HG02759 (cell line): ENCODE measurements at regions not wholly inside any gene's neighbourhood (a gene's known extent, or its start where the extent isn't known, plus 50 kb on each side); places are given as distances from the start of the nearest gene placed in this dataset.
"Not testable (repeated sequence)": the region's sequence is repeated elsewhere in the genome, so short reads cannot be mapped to it uniquely, and the experiment has no call there.

Experiments
- ATAC-seq: cut with Tn5 transposase; IDR thresholded peaks from one replicate; pipeline ENCODE4 v1.9.1; 2021; ENCODE audit warnings: mild to moderate bottlenecking, moderate library complexity; ENCODE audit not compliant: unreplicated experiment

DNA sequence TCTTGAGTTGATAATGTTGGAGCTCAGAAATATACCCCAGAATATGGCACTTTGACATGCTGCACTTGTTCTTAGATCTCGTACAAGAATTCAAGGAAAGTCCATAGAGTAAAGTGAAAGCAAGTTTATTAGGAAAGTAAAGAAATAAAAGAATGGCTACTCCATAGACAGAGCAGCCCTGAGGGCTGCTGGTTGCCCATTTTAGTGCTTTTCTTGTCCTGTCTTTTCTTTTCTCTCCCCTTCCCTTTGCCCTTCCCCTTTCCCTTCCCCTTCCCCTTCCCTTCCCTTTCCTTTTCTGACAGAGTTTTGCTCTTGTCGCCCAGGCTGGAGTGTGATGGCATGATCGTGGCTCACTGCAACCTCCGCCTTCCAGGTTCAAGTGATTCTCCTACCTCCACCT is 283.4 kb upstream of the SEMA6A start:
- ATAC-seq, result not testable (repeated sequence)

DNA sequence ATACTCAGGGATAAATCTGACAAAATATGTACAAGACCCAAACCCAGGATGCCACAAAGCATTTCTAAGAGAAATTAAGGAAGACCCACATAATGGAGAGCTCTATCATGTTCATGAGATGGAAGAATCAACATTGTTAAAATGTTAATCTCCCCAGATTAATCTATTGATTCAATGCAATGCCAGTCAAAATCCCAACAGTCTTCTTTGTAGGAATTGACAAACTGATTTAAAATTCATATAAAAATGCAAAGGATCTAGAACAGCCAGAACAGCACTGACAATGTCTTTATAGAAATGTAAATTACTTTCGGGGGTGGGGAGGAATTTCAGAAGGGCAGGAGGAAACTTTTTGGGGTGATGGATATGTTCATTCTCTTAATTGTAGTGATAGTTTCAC is 281.6 kb upstream of the SEMA6A start:
- no peak for ATAC-seq

GRCh38 chr5:116853992-116854391 is 279.4 kb upstream of the SEMA6A start:
- ATAC-seq, result no peak

- ATAC-seq, result no peak
Measured at GRCh38 chr5:116848954-116849581, 274.4 kb upstream of the SEMA6A start.

GRCh38 chr5:116847960-116848359 is 273.3 kb upstream of the SEMA6A start:
- ATAC-seq, result no peak

- no peak for ATAC-seq
Measured at GRCh38 chr5:116844015-116844414, 269.4 kb upstream of the SEMA6A start.

DNA sequence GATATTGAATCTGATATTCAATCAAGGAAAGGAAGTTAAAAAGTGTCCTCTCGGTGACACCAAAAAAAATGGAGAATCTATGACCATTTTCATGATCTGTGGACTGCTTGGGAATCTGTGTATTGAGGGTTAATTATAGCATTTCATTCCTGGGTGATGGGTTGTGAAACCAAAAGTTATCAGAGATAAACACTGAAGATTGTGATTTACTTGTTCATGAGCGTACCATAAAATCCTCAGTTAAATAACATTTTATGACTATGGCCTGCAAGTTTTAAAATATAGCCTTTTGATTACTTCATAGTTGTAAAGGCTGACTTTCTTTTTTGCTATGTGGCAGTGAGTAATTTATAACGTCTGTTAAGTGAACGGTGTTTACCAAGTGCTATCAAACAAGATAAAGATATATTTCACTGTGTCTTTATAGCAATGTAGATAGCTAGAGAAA is 267.9 kb upstream of the SEMA6A start:
- no peak for ATAC-seq

DNA sequence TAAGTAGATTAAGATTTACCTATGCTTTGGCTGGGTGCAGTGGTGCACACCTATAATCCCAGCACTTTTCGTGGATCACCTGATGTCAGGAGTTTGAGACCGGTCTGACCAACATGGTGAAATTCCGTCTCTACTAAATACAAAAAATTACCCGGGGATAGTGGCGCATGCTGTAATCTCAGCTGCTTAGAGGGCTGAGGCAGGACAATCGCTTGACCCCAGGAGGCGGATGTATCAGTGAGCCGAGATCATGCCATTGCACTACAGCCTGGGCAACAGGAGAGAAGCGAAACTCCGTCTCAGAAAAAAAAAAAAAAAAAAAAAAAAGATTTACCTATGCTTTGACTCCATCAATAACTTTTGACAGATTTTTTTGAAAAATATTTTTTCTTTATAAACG is 267.1 kb upstream of the SEMA6A start:
- no peak for ATAC-seq

DNA sequence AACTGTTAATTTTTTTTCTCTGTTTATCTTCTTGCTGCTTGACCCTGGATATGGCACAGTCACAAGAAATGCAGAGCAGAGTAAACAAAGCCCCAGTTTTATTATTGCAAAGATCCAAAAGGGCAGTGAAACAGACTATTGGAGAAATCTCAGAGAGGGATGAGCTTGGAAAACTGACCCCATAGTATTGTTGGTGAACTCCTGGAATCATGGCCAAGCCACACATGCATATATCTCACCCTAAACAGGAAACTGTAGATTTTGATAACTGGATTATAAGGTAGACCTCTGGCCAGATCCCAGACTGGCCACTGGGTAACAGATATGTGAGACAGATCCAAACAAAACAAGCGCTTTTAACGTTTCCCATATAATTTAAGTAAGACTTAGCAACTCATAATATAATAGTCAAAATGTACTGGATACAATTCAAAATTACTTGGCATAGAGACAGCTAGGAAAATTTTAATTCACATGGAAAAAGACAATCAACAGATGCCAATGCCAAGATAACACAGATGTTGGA is 263.5 kb upstream of the SEMA6A start:
- ATAC-seq, result no peak

GRCh38 chr5:116834796-116835515 is 260.3 kb upstream of the SEMA6A start:
- no peak for ATAC-seq

DNA sequence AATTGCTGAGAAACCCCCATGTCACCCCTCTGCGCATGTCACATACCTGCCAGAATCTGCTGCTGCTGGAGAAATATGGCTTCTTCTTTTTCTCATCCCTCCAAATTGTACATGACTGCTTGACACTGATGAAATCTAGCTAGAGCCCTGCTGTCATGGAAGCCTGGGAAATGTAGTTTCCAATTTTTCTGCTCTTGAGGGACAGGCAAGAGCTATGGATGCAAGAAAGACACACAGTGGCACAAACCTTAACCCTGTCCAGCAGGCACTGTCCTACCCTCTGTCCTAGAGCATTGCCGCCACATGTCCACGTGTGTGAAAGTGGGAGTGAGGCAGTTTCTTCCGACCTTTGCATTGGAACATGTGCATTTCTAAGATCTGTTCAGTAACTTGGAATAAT is 255.5 kb upstream of the SEMA6A start:
- ATAC-seq, result no peak

DNA sequence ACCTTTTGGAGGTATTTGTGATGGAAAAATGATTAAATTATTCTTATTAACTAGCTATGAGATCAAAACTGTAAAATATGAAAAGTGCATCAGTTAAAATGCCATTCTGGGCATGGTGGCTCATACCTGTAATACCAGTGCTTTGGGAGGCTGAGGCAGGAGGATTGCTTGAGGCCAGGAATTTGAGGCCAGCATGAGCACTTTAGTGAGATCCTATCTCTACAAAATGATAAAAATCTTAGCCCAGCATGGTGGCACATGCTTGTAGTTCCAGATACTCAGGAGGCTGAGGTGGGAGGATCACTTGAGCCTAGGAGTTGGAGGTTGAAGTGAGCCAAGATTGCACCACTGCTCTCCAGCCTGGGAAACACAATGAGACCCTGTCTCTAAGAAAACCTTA is 252.5 kb upstream of the SEMA6A start:
- ATAC-seq, result no peak

- no peak for ATAC-seq
Measured at GRCh38 chr5:116825486-116825885, 250.9 kb upstream of the SEMA6A start.

- no peak for ATAC-seq
Measured at GRCh38 chr5:116824751-116825438, 250.3 kb upstream of the SEMA6A start.

GRCh38 chr5:116814626-116815385 is 240.2 kb upstream of the SEMA6A start:
- ATAC-seq, result no peak

DNA sequence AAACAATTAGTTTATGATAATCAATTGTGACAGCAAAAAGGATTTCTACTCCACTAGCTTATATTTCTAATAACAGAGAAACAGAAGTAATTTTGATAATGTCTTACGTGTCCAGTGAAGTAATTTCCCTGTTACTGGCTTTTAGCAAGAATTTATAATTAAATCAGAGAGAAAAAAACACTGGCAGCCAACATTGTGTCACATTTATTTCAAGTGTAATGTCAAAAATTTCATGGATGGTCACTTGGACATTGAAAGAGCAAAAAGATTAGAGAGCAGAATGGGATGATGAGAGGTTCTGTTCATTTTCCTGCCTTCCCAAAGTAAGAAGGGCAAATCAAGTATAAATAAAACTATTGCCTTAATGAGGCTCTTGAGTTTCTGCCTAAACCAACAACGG is 239.3 kb upstream of the SEMA6A start:
- no peak for ATAC-seq

GRCh38 chr5:116813356-116813755 is 238.7 kb upstream of the SEMA6A start:
- no peak for ATAC-seq

DNA sequence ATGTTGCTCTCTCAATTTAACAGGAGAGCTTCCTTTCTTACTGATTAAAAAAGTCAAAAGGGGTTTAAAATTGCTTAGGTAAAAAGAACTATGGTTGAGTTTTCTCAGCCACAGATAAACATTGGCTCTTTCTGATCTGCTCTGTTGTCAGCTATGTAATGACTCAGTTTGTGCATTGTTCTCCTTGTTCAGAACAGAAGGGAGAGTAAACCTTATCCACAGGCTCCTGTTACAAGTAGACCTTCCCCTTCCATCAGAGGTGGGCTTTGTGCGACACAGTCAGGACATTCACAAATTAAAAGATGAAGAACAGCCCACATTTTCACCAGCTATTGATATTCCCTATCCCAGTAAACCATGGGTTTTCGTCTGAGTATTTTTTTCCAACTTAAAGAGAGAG is 236.3 kb upstream of the SEMA6A start:
- no peak for ATAC-seq

GRCh38 chr5:116806836-116807235 is 232.2 kb upstream of the SEMA6A start:
- ATAC-seq, result no peak

- no peak for ATAC-seq
Measured at GRCh38 chr5:116799401-116799800, 224.8 kb upstream of the SEMA6A start.

- ATAC-seq, result no peak
Measured at GRCh38 chr5:116795189-116795588, 220.6 kb upstream of the SEMA6A start.
